ENCODE measurements at regions not wholly inside any gene's neighbourhood (a gene's known extent, or its start where the extent isn't known, plus 50 kb on each side); places are given as distances from the start of the nearest gene placed in this dataset.

GRCh38 chr5:172530878-172531703 lies 76.8 kb upstream of the SH3PXD2B start:
- TF ChIP-seq CTCF (IDR thresholded peaks at IDR 0.05) (no peak), POLR2A (IDR thresholded peaks at IDR 0.05) (no peak)
- 57 to 65% (median 63%) methylated on average over 13 of the region's 13 CpGs for WGBS, 4 donors
- intact Hi-C loops (cut with DNase I), result loop anchor here in 1 of 10 donors (5.0 kb wide), 1 partner anchor 44 kb away; no protein-coding TSS in a partner anchor
- Histone ChIP-seq H3K9me3 (no peaks in the 10 kb centered on the region), H3K27me3 (no peaks in the 10 kb centered on the region), H3K27ac (peak overlapping the region in 11 of 12 donors; percentile 29 to 57 (median 44)), H3K4me1 (peaks cover 10 to 67% (median 31%) of the 10 kb centered on the region in 12 donors), H3K36me3 (no peaks in the 10 kb centered on the region), H3K4me3 (no peak overlapping the region)
- ATAC-seq (peak in 1 of 4 donors; percentile 44), DNase-seq (no peak)

DNA sequence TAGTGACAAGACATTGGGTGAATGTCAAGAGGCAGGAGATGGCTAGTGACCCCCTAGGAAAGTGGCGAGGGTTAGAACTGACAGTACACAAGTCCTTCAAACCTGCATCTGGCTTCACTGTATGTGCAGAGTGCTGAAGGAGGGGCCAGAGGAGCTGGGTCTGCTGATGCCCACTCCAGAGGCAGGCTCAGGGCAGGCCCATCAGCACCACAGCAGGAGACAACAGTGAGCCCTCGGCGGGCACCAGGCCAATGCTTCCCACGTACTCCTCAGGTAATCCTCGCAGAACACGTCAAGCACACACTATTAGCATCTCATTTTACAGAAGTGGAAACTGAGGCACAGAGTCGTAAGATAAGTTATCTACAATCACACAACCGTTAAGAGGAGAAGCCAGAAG lies 76.1 kb upstream of the SH3PXD2B start:
- DNase-seq (no peak), ATAC-seq (no peak)
- Histone ChIP-seq H3K4me3 (no peak overlapping the region), H3K27ac (peak overlapping the region in 6 of 12 donors; percentile 13 to 57 (median 33)), H3K27me3 (no peaks in the 10 kb centered on the region), H3K36me3 (no peaks in the 10 kb centered on the region), H3K4me1 (peaks cover 10 to 67% (median 31%) of the 10 kb centered on the region in 12 donors), H3K9me3 (no peaks in the 10 kb centered on the region)
- WGBS, 4 donors, result 90 to 94% (median 91%) methylated on average over 8 of the region's 8 CpGs
- intact Hi-C loops (cut with DNase I), result loop anchor here in 1 of 10 donors (5.0 kb wide), 1 partner anchor 43 kb away; no protein-coding TSS in a partner anchor
- TF ChIP-seq POLR2A (IDR thresholded peaks at IDR 0.05) (no peak), CTCF (IDR thresholded peaks at IDR 0.05) (no peak)

GRCh38 chr5:172529896-172530295 lies 75.6 kb upstream of the SH3PXD2B start:
- Histone ChIP-seq H3K27ac (peak overlapping the region in 2 of 12 donors; percentile 29 to 45), H3K4me1 (peaks cover 10 to 63% (median 30%) of the 10 kb centered on the region in 12 donors), H3K36me3 (no peaks in the 10 kb centered on the region), H3K4me3 (no peak overlapping the region), H3K9me3 (no peaks in the 10 kb centered on the region), H3K27me3 (no peaks in the 10 kb centered on the region)
- intact Hi-C loops (cut with DNase I), result loop anchor here in 1 of 10 donors (5.0 kb wide), 1 partner anchor 43 kb away; no protein-coding TSS in a partner anchor
- ATAC-seq, result no peak
- WGBS, 4 donors, result 84 to 91% (median 88%) methylated on average over 3 of the region's 3 CpGs
- TF ChIP-seq POLR2A (IDR thresholded peaks at IDR 0.05) (no peak), CTCF (IDR thresholded peaks at IDR 0.05) (no peak)
- DNase-seq, result no peak

DNA sequence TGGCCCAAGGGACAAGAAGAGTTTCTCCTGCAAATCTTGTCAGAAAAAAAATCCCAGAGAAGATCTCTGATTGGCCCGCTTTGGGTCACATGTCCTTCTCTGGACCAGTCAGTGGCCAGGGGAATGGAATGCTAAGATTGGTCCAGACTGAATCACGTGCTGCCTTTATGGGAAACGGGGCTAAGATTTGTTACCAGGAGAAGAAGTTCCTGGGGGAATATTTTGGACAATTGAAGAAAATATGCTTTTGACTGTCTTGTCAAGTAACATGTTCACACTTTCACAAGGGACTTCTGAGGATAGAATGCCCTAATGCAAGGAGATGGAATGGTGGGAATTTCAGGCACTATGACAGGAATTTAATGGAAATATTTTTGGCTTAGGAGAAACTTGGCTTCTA lies 74.1 kb upstream of the SH3PXD2B start:
- peak overlapping the region in 11 of 12 donors; percentile 8 to 72 (median 50) for H3K27ac ChIP-seq
- intact Hi-C loops (cut with DNase I), result no loop called here
- no peak for ATAC-seq
- H3K27me3 ChIP-seq, result no peaks in the 10 kb centered on the region
- H3K4me1 ChIP-seq, result peaks cover 0 to 48% (median 16%) of the 10 kb centered on the region in 12 donors
- H3K9me3 ChIP-seq, result no peaks in the 10 kb centered on the region
- no peak for TF ChIP-seq CTCF (IDR thresholded peaks at IDR 0.05)
- no peak for TF ChIP-seq POLR2A (IDR thresholded peaks at IDR 0.05)
- no peak for DNase-seq
- WGBS, 4 donors, result 54 to 85% (median 75%) methylated on average over 3 of the region's 3 CpGs
- no peak overlapping the region for H3K4me3 ChIP-seq
- H3K36me3 ChIP-seq, result no peaks in the 10 kb centered on the region
